HUES48 (cell line): ENCODE measurements at regions not wholly inside any gene's neighbourhood (a gene's known extent, or its start where the extent isn't known, plus 50 kb on each side); places are given as distances from the start of the nearest gene placed in this dataset.

Experiments
- H3K27ac ChIP-seq: one replicate; pipeline ENCODE4 v1.7.0; 2013; ENCODE audit warnings: low read depth, low read length, inconsistent platforms
- H3K27me3 ChIP-seq: 2 replicates; pipeline ENCODE4 v1.6.1; 2013; ENCODE audit warnings: mild to moderate bottlenecking, low read length; ENCODE audit not compliant: control insufficient read depth, insufficient read depth
- H3K36me3 ChIP-seq: 2 replicates; pipeline ENCODE4 v1.6.1; 2013; ENCODE audit warnings: low read length; ENCODE audit not compliant: control insufficient read depth, insufficient read depth
- H3K4me1 ChIP-seq: 2 replicates; pipeline ENCODE4 v1.6.1; 2013; ENCODE audit warnings: mild to moderate bottlenecking, low read length; ENCODE audit not compliant: control insufficient read depth, insufficient read depth
- H3K4me3 ChIP-seq: 2 replicates; pipeline ENCODE4 v1.5.1; 2013; ENCODE audit warnings: mild to moderate bottlenecking, low read depth, low read length
- H3K9ac ChIP-seq: 2 replicates; pipeline ENCODE4 v1.6.1; 2013; ENCODE audit warnings: mild to moderate bottlenecking, low read depth, low read length, moderate library complexity
- H3K9me3 ChIP-seq: 2 replicates; pipeline ENCODE4 v1.6.1; 2013; ENCODE audit warnings: low read length; ENCODE audit not compliant: control insufficient read depth, insufficient read depth

GRCh38 chr10:84571146-84571545 lies 242.8 kb downstream of the CCSER2 start:
- Histone ChIP-seq H3K4me1 (peaks cover 23% of the 10 kb centered on the region), H3K27me3 (no peaks in the 10 kb centered on the region), H3K9me3 (peaks cover 8% of the 10 kb centered on the region), H3K4me3 (no peak overlapping the region), H3K27ac (no peak overlapping the region), H3K9ac (no peak overlapping the region), H3K36me3 (no peaks in the 10 kb centered on the region)

GRCh38 chr10:84574102-84574501 lies 245.7 kb downstream of the CCSER2 start:
- Histone ChIP-seq H3K27ac (no peak overlapping the region), H3K27me3 (no peaks in the 10 kb centered on the region), H3K4me1 (no peaks in the 10 kb centered on the region)

GRCh38 chr10:84581976-84582375 lies 253.6 kb downstream of the CCSER2 start:
- H3K4me3 ChIP-seq = no peak overlapping the region
- H3K9ac ChIP-seq = no peak overlapping the region
- no peaks in the 10 kb centered on the region for H3K27me3 ChIP-seq
- no peaks in the 10 kb centered on the region for H3K9me3 ChIP-seq
- H3K36me3 ChIP-seq = no peaks in the 10 kb centered on the region
- H3K27ac ChIP-seq = no peak overlapping the region
- H3K4me1 ChIP-seq = peaks cover 10% of the 10 kb centered on the region; the same call in 1 of the 2 replicates

More at GRCh38 chr10:84574102-84574501, 245.7 kb downstream of the CCSER2 start:
- Histone ChIP-seq H3K4me3 (no peak overlapping the region), H3K9me3 (peaks cover 8% of the 10 kb centered on the region), H3K36me3 (no peaks in the 10 kb centered on the region), H3K9ac (no peak overlapping the region)

- no peak overlapping the region for H3K4me3 ChIP-seq
- H3K27ac ChIP-seq = peak overlapping the region; percentile 8
- no peak overlapping the region for H3K9ac ChIP-seq
- no peaks in the 10 kb centered on the region for H3K36me3 ChIP-seq
- H3K4me1 ChIP-seq = peaks cover 16% of the 10 kb centered on the region
- no peaks in the 10 kb centered on the region for H3K9me3 ChIP-seq
- no peaks in the 10 kb centered on the region for H3K27me3 ChIP-seq
Measured at GRCh38 chr10:84583501-84583900, 255.1 kb downstream of the CCSER2 start.

- no peaks in the 10 kb centered on the region for H3K36me3 ChIP-seq
- H3K4me1 ChIP-seq = peaks cover 16% of the 10 kb centered on the region
- H3K27ac ChIP-seq = peak overlapping the region; percentile 52
- no peak overlapping the region for H3K4me3 ChIP-seq
- H3K9me3 ChIP-seq = no peaks in the 10 kb centered on the region
- no peak overlapping the region for H3K9ac ChIP-seq
- H3K27me3 ChIP-seq = no peaks in the 10 kb centered on the region
Measured at GRCh38 chr10:84587789-84588188, 259.4 kb downstream of the CCSER2 start.

GRCh38 chr10:84588426-84588825 lies 260.0 kb downstream of the CCSER2 start:
- Histone ChIP-seq H3K9ac (no peak overlapping the region), H3K4me3 (no peak overlapping the region), H3K9me3 (no peaks in the 10 kb centered on the region), H3K4me1 (peaks cover 14% of the 10 kb centered on the region), H3K27me3 (no peaks in the 10 kb centered on the region), H3K27ac (peak overlapping the region; percentile 52), H3K36me3 (no peaks in the 10 kb centered on the region)

- Histone ChIP-seq H3K4me1 (peaks cover 8% of the 10 kb centered on the region), H3K27me3 (no peaks in the 10 kb centered on the region), H3K27ac (no peak overlapping the region), H3K9ac (no peak overlapping the region), H3K9me3 (no peaks in the 10 kb centered on the region), H3K36me3 (no peaks in the 10 kb centered on the region), H3K4me3 (no peak overlapping the region)
Measured at GRCh38 chr10:84588971-84589370, 260.6 kb downstream of the CCSER2 start.

GRCh38 chr10:84589526-84590205 lies 261.3 kb downstream of the CCSER2 start:
- peaks cover 6% of the 10 kb centered on the region for H3K4me1 ChIP-seq
- no peaks in the 10 kb centered on the region for H3K9me3 ChIP-seq
- H3K36me3 ChIP-seq = no peaks in the 10 kb centered on the region
- no peaks in the 10 kb centered on the region for H3K27me3 ChIP-seq
- no peak overlapping the region for H3K27ac ChIP-seq
- H3K9ac ChIP-seq = no peak overlapping the region
- no peak overlapping the region for H3K4me3 ChIP-seq

- no peaks in the 10 kb centered on the region for H3K36me3 ChIP-seq
- no peak overlapping the region for H3K4me3 ChIP-seq
- H3K4me1 ChIP-seq = peaks cover 6% of the 10 kb centered on the region
- H3K27me3 ChIP-seq = no peaks in the 10 kb centered on the region
- H3K9me3 ChIP-seq = no peaks in the 10 kb centered on the region
- no peak overlapping the region for H3K9ac ChIP-seq
- no peak overlapping the region for H3K27ac ChIP-seq
Measured at GRCh38 chr10:84590327-84591193, 262.2 kb downstream of the CCSER2 start.

GRCh38 chr10:84593506-84593905 lies 265.1 kb downstream of the CCSER2 start:
- Histone ChIP-seq H3K36me3 (no peaks in the 10 kb centered on the region), H3K9ac (no peak overlapping the region)

GRCh38 chr10:84596585-84596984 lies 268.2 kb downstream of the CCSER2 start:
- Histone ChIP-seq H3K4me3 (no peak overlapping the region), H3K9me3 (no peaks in the 10 kb centered on the region), H3K36me3 (no peaks in the 10 kb centered on the region)

More at GRCh38 chr10:84593506-84593905, 265.1 kb downstream of the CCSER2 start:
- H3K9me3 ChIP-seq = no peaks in the 10 kb centered on the region
- no peak overlapping the region for H3K27ac ChIP-seq
- no peaks in the 10 kb centered on the region for H3K4me1 ChIP-seq
- no peaks in the 10 kb centered on the region for H3K27me3 ChIP-seq
- no peak overlapping the region for H3K4me3 ChIP-seq

More at GRCh38 chr10:84596585-84596984, 268.2 kb downstream of the CCSER2 start:
- H3K27ac ChIP-seq = no peak overlapping the region
- H3K4me1 ChIP-seq = no peaks in the 10 kb centered on the region
- no peaks in the 10 kb centered on the region for H3K27me3 ChIP-seq
- no peak overlapping the region for H3K9ac ChIP-seq
